Spleen (tissue), 11 donors: ENCODE measurements at regions not wholly inside any gene's neighbourhood (a gene's known extent, or its start where the extent isn't known, plus 50 kb on each side); places are given as distances from the start of the nearest gene placed in this dataset.
A peak's percentile ranks its signal among the peaks of the same experiment; 100 is the strongest.

ENCODE experiments used
- DNase-seq: peaks from one replicate; pipeline ENCODE4 v3.0.0-alpha.2; 2020
- H3K27ac ChIP-seq, 8 donors: fragments of 200-600 bp; sonication (generic) in 7 of 8; 1 replicate in 4 of 8; 2 replicates in 4 of 8; pipeline versions ENCODE4 v1.5.0 to v1.8.0; 2016 to 2021; ENCODE audit warnings: inconsistent platforms in 4 of 8, mild to moderate bottlenecking in 4 of 8, moderate library complexity in 1 of 8
- H3K27me3 ChIP-seq, 7 donors: fragments of 200-600 bp; sonication (generic) in 6 of 7; replicated peaks in 1 of 7; 1 replicate in 4 of 7; 2 replicates in 3 of 7; pipeline versions ENCODE4 v1.5.0 to v1.8.0; 2016 to 2021; ENCODE audit warnings: inconsistent platforms in 3 of 7, mild to moderate bottlenecking in 1 of 7
- H3K36me3 ChIP-seq, 6 donors: fragments of 200-600 bp; sonication (generic) in 5 of 6; 1 replicate in 4 of 6; 2 replicates in 2 of 6; pipeline versions ENCODE4 v1.5.0 to v1.8.0; 2016 to 2021; ENCODE audit warnings: inconsistent platforms in 2 of 6
- H3K4me1 ChIP-seq, 6 donors: fragments of 200-600 bp; sonication (generic) in 5 of 6; 1 replicate in 3 of 6; 2 replicates in 3 of 6; pipeline versions ENCODE4 v1.5.0 to v1.8.0; 2016 to 2021; ENCODE audit warnings: inconsistent platforms in 3 of 6
- H3K4me3 ChIP-seq, 8 donors: fragments of 200-600 bp; sonication (generic) in 7 of 8; 1 replicate in 4 of 8; 2 replicates in 4 of 8; pipeline versions ENCODE4 v1.5.0 to v1.8.0; 2016 to 2021; ENCODE audit warnings: inconsistent platforms in 4 of 8, mild to moderate bottlenecking in 4 of 8, moderate library complexity in 2 of 8
- H3K9me3 ChIP-seq, 8 donors: fragments of 200-600 bp; sonication (generic) in 7 of 8; 1 replicate in 4 of 8; 2 replicates in 4 of 8; pipeline versions ENCODE4 v1.5.0 to v1.8.0; 2016 to 2021; ENCODE audit warnings: inconsistent platforms in 4 of 8
- CTCF ChIP-seq, 11 experiments: fragments of 200-600 bp in 7 of 11; fragments of 450-650 bp in 4 of 11; sonication (generic) in 4 of 11; IDR thresholded peaks in 8 of 11; conservative IDR thresholded peaks in 3 of 11; 1 replicate in 7 of 11; 2 replicates in 4 of 11; pipeline versions ENCODE4 v1.4.0 to v1.8.0; 2016 to 2021; ENCODE audit warnings: antibody characterized with exemption in 11 of 11, inconsistent platforms in 4 of 11, mild to moderate bottlenecking in 1 of 11
- POLR2A ChIP-seq, 3 donors: fragments of 450-650 bp; IDR thresholded peaks; one replicate each; pipeline ENCODE4 v1.5.1; 2017; ENCODE audit warnings: antibody characterized with exemption in 3 of 3, mild to moderate bottlenecking in 1 of 3
- POLR2AphosphoS5 ChIP-seq, 3 donors: sonication (generic); formaldehyde crosslinking; IDR thresholded peaks; one replicate each; pipeline ENCODE4 v1.5.1; 2017; ENCODE audit warnings: antibody characterized with exemption in 3 of 3
- WGBS, 5 donors: extraction: QIAGEN DNeasy Blood & Tissue Kit in 3 of 5; methylation state at CpG; one replicate each; pipeline versions ENCODE4 v1.1.5 to v1.1.7; 2013 to 2018; 5-methylcytosine and 5-hydroxymethylcytosine counted together
- intact Hi-C: fragments of 100-400 bp; cut with DNase I; formaldehyde crosslinking; loops from one replicate; pipeline ENCODE4 v1.15.0; 2023; ENCODE audit warnings: low total_unique reads
- donor health status: healthy with polysubstance abuse.
- donor health status: DM: no; HTN: no; CAD: no; lungs with moderate emphysema.
- donor health status: DM: no; HTN: no; CAD: no.
- donor health status: Bipolar disorder and iron deficiency.
- donor health status: healthy.
- donor health status: DM: no; HTN: no; CAD: no.
- donor health status: DM: yes; HTN: yes; CAD: no.

DNA sequence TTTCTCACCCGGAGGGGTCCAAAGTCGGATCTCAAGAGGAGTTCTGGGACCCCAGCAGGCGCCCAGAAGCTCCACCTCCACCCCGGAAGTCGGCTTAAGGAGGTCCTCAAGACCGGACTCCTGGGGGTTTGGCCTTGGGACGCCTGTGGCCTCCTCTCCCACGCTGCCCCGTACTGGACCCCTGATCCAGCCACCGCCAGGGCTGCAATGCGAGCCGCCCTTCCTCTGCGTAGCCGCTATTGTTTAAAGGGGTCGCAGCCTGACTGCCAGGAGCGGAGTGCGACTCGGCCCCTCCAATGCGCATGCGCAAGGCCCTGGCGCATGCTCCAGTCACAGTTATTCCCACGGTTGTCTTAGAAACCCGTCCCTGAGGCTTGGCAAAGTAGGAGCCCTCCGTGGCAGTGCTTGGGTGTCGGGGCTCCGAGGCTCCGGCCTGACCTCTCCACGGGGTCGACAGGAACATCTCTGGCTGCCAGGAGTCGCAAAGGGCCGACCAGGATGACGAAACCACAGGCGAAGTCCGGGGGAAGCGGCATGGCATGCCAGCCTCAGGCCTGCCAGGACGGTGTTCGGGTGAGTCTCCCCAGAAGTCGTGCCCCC is 719.0 kb downstream of the KCNJ18 start:
- no peak overlapping the region for H3K27ac ChIP-seq
- peaks cover 0 to 62% (median 45%) of the 10 kb centered on the region in 8 donors for H3K9me3 ChIP-seq
- no peaks in the 10 kb centered on the region for H3K27me3 ChIP-seq
- H3K4me3 ChIP-seq, result no peak overlapping the region
- intact Hi-C loops, result no loop called here
- peak; percentile 57 for DNase-seq
- no peak for TF ChIP-seq CTCF (IDR thresholded peaks at IDR 0.05 in 8 of 11, conservative IDR thresholded peaks at IDR 0.05 in 3 of 11)
- no peak for TF ChIP-seq POLR2A (IDR thresholded peaks at IDR 0.05)
- TF ChIP-seq POLR2AphosphoS5 (IDR thresholded peaks at IDR 0.05), result no peak
- H3K36me3 ChIP-seq, result no peaks in the 10 kb centered on the region
- H3K4me1 ChIP-seq, result no peaks in the 10 kb centered on the region
- 70 to 89% (median 86%) methylated on average over 21 to 38 of the region's 38 CpGs for WGBS, 5 donors

- intact Hi-C loops, result no loop called here
- Histone ChIP-seq H3K9me3 (peaks cover 0 to 65% (median 34%) of the 10 kb centered on the region in 8 donors), H3K4me1 (no peaks in the 10 kb centered on the region), H3K4me3 (no peak overlapping the region), H3K36me3 (no peaks in the 10 kb centered on the region), H3K27me3 (peaks cover 0 to 7% (median 0%) of the 10 kb centered on the region in 7 donors), H3K27ac (no peak overlapping the region)
- WGBS, 5 donors, result 59 to 77% (median 68%) methylated on average over 38 to 53 of the region's 53 CpGs
- TF ChIP-seq CTCF (IDR thresholded peaks at IDR 0.05 in 8 of 11, conservative IDR thresholded peaks at IDR 0.05 in 3 of 11) (no peak), POLR2AphosphoS5 (IDR thresholded peaks at IDR 0.05) (no peak), POLR2A (IDR thresholded peaks at IDR 0.05) (no peak)
- DNase-seq, result no peak
These were observed 743.1 kb downstream of the KCNJ18 start for GRCh38 chr17:22435231-22435974.

- 63 to 77% (median 72%) methylated on average over 7 of the region's 7 CpGs for WGBS, 5 donors
- intact Hi-C loops, result no loop called here
These were observed 749.5 kb downstream of the KCNJ18 start for GRCh38 chr17:22441776-22442175.

More at GRCh38 chr17:22441776-22442175, 749.5 kb downstream of the KCNJ18 start:
- TF ChIP-seq POLR2AphosphoS5 (IDR thresholded peaks at IDR 0.05) (no peak), CTCF (IDR thresholded peaks at IDR 0.05 in 8 of 11, conservative IDR thresholded peaks at IDR 0.05 in 3 of 11) (no peak), POLR2A (IDR thresholded peaks at IDR 0.05) (no peak)
- no peak overlapping the region for H3K4me3 ChIP-seq
- H3K27me3 ChIP-seq, result no peaks in the 10 kb centered on the region
- DNase-seq, result no peak
- no peak overlapping the region for H3K27ac ChIP-seq
- peaks cover 0 to 50% (median 8%) of the 10 kb centered on the region in 8 donors for H3K9me3 ChIP-seq
- no peaks in the 10 kb centered on the region for H3K36me3 ChIP-seq
- H3K4me1 ChIP-seq, result no peaks in the 10 kb centered on the region
